ENCODE measurements at regions not wholly inside any gene's neighbourhood (a gene's known extent, or its start where the extent isn't known, plus 50 kb on each side); places are given as distances from the start of the nearest gene placed in this dataset.
A peak's percentile ranks its signal among the peaks of the same experiment; 100 is the strongest.

DNA sequence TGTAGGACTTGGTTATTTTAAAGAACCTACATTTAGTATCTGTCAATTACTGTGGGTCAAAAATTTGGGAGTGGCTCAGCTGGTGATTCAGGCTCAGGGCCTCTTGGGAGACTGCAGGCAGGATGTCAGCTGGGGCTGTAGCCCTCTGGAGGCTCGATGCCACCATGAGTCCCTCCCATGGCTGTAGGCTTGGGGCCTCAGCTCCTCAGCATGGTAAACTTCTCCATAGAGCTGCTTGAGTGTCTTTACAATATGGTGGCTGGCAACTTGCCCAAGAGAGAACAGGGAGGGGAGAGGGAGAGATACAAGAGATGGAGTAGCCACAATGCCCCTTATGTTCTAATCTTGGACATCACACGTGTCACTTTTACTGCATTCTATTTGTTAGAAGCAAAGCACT, 470.4 kb downstream of the CDH26 start:
- Mint-ChIP-seq H3K36me3 (ENCODE audit: low read depth) (no peaks in the 10 kb centered on the region), H3K27ac (ENCODE audit: unreplicated experiment) (peak overlapping the region; percentile 70), H3K27me3 (ENCODE audit: low read depth) (no peaks in the 10 kb centered on the region), H3K9me3 (no peaks in the 10 kb centered on the region), H3K4me1 (peaks cover 5% of the 10 kb centered on the region), H3K4me3 (no peak overlapping the region)
- TF ChIP-seq CTCF (conservative IDR thresholded peaks at IDR 0.05): no peak
- DNase-seq (ENCODE audit: low read depth, low spot score): no peak

GRCh38 chr20:60430516-60431001, 472.3 kb downstream of the CDH26 start:
- no peaks in the 10 kb centered on the region for H3K36me3 Mint-ChIP-seq (ENCODE audit: low read depth)
- peaks cover 10% of the 10 kb centered on the region for H3K4me1 Mint-ChIP-seq
- DNase-seq (ENCODE audit: low read depth, low spot score): no peak
- no peak overlapping the region for H3K4me3 Mint-ChIP-seq
- TF ChIP-seq CTCF (conservative IDR thresholded peaks at IDR 0.05): no peak
- H3K27me3 Mint-ChIP-seq (ENCODE audit: low read depth): no peaks in the 10 kb centered on the region
- no peaks in the 10 kb centered on the region for H3K9me3 Mint-ChIP-seq
- no peak overlapping the region for H3K27ac Mint-ChIP-seq (ENCODE audit: unreplicated experiment)

- peaks cover 13% of the 10 kb centered on the region for H3K4me1 Mint-ChIP-seq
- H3K27ac Mint-ChIP-seq (ENCODE audit: unreplicated experiment): no peak overlapping the region
- H3K9me3 Mint-ChIP-seq: no peaks in the 10 kb centered on the region
- no peaks in the 10 kb centered on the region for H3K27me3 Mint-ChIP-seq (ENCODE audit: low read depth)
- H3K4me3 Mint-ChIP-seq: no peak overlapping the region
- TF ChIP-seq CTCF (conservative IDR thresholded peaks at IDR 0.05): no peak
- no peak for DNase-seq (ENCODE audit: low read depth, low spot score)
- H3K36me3 Mint-ChIP-seq (ENCODE audit: low read depth): no peaks in the 10 kb centered on the region
These were observed 473.1 kb downstream of the CDH26 start for GRCh38 chr20:60431349-60431748.

DNA sequence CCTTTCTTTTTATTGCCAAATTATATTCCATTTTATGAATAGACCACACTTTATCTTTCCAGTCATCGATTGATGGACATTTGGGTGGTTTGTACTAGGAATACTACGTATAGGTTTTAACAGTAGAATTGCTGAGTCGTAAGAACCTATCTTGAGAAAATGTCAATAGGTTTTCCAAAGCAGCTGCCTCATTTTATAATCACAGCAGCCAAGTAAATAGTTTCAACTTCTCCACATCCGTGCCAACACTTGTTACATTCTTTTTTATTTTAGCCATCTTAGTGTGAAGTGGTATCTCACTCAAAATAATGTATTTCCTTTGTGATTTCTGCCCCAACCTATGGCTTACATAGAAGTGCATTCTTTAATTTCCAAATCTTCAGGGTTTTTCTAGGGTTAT, 479.2 kb downstream of the CDH26 start:
- TF ChIP-seq CTCF (conservative IDR thresholded peaks at IDR 0.05): no peak
- Mint-ChIP-seq H3K27ac (ENCODE audit: unreplicated experiment) (no peak overlapping the region), H3K27me3 (ENCODE audit: low read depth) (no peaks in the 10 kb centered on the region), H3K4me1 (peaks cover 14% of the 10 kb centered on the region), H3K9me3 (peaks cover 8% of the 10 kb centered on the region), H3K4me3 (no peak overlapping the region), H3K36me3 (ENCODE audit: low read depth) (no peaks in the 10 kb centered on the region)
- no peak for DNase-seq (ENCODE audit: low read depth, low spot score)

DNA sequence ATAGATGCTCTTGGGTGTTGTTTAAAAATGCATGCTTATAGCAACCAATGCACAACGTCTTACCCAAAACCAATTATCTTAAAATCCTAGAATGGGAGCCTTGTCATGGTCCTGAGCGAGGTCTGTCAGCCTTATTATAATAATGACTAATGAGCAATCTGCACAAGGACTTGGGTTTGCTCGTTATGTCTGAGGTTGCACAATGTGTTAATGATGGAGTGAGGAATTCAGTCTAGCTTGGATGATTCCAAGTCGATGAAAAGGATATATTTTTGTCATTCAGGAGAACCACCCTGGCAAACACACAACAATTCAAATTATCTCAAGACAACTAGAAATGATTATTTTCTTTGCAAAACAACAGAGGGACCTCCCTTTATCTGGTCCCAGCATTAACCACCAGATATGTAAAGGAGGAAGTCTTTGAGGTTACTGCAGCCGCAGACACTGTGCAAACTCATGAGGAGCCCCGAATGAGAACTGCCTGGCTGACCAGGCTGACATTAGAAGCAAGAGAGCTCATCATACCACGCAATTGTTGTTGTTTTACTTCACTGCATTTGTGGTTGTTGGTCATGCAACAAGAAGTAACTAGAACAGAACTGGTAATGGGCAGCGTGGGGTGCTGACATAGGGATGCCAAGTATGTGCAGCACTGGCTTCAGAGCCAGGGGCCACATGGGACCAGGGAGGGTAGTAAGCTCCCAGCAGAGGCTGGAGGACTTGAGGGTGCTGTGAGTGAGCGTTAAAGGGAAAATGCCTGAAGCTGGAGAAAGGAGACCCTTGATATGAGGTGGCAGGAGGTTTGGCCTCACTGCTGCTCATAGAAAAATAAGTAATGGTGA, 488.3 kb downstream of the CDH26 start:
- no peak for DNase-seq (ENCODE audit: low read depth, low spot score)
- H3K9me3 Mint-ChIP-seq: peaks cover 8% of the 10 kb centered on the region
- peaks cover 3% of the 10 kb centered on the region for H3K27me3 Mint-ChIP-seq (ENCODE audit: low read depth)
- no peaks in the 10 kb centered on the region for H3K36me3 Mint-ChIP-seq (ENCODE audit: low read depth)
- no peak overlapping the region for H3K4me3 Mint-ChIP-seq
- no peak for TF ChIP-seq CTCF (conservative IDR thresholded peaks at IDR 0.05)
- peaks cover 10% of the 10 kb centered on the region for H3K4me1 Mint-ChIP-seq
- peak overlapping the region; percentile 36 for H3K27ac Mint-ChIP-seq (ENCODE audit: unreplicated experiment)

Data from neural crest cell (in vitro differentiated cells).